GM18519 (cell line): ENCODE measurements at regions not wholly inside any gene's neighbourhood (a gene's known extent, or its start where the extent isn't known, plus 50 kb on each side); places are given as distances from the start of the nearest gene placed in this dataset.

Source experiments
- ATAC-seq: cut with Tn5 transposase; IDR thresholded peaks from one replicate; pipeline ENCODE4 v1.9.1; 2021; ENCODE audit warnings: mild to moderate bottlenecking, moderate library complexity; ENCODE audit not compliant: unreplicated experiment, low FRiP score

DNA sequence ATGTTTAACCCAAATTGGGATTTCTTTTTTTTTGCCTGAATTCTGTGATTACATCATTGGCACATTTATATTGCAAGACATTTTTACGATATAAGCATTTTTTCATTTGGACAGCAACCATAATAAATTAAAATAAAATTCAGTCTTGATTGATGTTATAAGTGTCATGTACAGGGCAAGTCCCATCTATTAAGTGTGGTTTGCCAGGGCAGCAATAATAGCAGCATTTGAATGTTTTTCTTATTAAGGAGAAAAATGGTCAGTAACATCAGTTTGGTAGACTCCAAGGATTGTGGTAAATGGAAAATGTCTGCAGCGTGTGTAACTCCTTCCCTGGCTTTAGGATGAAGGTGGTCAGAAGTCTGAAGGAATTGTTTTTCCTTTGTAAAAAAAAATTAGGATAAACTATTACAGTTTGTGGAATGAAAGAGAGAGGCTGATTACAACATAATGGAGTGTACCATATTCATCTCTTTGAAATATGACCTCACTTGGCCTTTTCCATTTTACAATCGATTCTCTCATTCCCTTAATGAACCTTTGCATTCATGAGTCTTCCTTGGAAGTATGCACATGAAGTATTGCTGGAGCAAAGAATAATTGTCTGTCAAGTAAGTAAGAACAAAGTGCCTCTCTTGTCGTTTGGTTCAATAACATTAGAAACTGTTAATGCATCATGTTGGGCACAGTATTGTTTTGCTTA lies 405.4 kb upstream of the THRB start:
- ATAC-seq = no peak

DNA sequence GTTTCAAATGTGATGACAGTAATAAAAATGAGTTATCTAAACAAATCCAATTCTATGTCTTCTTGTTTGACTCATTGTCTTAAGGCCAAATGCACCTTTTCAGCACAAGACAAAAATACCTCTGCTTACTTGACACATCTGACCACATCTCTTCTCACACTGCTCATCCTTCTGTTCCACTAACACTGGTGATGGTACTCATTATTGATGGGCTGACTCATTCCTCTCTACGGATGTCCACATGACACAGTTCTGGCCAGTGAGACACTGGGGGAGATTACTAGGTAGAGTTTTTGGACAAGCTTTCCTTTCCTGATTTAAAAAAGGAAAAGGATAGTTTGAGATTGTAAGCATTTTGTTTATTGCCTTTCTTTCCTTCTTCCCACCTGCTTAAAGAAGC lies 410.6 kb upstream of the THRB start:
- ATAC-seq = no peak

GRCh38 chr3:24907106-24907505 lies 412.5 kb upstream of the THRB start:
- ATAC-seq = no peak

DNA sequence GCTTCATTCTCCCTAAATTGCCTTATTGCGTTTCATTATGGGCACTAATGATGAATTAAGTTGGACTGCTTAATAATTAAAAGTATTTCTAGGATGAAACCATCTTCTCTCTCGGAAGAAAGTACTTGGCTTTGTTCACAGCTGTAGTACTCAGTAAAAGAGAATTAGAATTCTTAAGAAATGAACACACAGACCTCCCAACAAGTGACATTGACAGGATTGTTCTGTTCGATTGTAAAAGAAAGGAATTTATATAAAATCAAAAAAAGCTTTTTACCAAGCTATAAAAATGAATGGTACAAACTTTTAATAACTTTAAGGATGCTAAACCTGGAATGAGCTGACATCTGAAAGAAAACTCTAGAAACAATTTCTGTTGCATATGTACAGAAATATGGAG lies 416.4 kb upstream of the THRB start:
- no peak for ATAC-seq

DNA sequence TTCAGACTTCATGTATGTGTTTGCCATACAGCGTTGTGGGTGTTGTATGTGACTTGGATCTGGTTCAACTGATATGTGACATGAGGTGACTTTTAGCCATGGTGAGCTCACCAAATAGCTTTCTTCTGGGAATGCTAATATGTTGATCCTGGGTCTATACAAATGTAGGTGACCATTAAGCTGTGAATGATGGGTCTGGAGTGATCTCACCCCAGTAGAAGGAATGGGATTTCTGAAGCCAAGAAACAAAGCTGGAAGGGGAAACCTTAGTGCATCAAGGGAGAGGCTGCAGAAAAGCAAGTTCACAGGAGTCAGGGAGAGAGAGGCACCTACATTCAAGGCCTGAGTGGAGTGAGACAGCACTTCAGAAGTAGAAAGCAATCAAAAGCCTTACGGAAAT lies 421.0 kb upstream of the THRB start:
- no peak for ATAC-seq

DNA sequence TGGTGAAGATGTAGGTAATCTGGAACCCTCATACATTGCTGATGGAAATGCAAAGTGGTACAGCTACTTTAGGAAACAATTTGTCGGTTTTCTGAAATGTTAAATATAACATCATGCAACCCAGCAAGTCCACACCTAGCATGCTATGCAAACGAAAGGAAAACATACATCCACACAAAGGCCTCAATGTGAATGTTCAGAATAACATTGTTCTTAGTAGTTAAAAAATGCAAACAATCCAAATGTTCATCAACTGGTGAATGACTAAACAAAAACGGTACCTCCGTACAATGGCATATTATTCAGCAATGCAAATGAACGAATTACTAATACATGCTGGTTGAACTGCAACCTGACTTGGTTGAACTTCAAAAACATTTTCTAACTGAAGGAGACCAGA lies 423.3 kb upstream of the THRB start:
- ATAC-seq = no peak

DNA sequence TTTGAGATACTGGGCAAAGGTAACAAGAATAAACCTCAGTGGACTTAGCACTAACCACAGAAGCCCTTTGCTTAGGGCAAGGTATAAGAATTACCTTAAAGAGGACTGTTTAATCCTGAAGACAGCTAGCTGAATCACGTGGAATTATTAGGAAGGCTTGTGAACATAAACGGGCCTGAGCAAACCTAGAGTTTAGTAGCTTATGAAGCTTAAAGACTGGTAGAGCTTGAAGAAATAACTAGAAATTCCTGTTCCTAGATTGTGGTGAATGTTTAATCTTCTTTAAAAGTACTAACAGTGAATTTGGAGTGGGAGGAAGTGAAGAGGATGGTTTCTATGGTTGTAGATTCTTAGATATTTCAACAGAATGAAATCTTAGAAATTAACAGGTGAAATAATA lies 428.9 kb upstream of the THRB start:
- no peak for ATAC-seq

- no peak for ATAC-seq
Measured at GRCh38 chr3:24929521-24929920, 434.9 kb upstream of the THRB start.

GRCh38 chr3:24933401-24933800 lies 438.8 kb upstream of the THRB start:
- ATAC-seq = no peak

- no peak for ATAC-seq
Measured at GRCh38 chr3:24936574-24936973, 441.9 kb upstream of the THRB start.

DNA sequence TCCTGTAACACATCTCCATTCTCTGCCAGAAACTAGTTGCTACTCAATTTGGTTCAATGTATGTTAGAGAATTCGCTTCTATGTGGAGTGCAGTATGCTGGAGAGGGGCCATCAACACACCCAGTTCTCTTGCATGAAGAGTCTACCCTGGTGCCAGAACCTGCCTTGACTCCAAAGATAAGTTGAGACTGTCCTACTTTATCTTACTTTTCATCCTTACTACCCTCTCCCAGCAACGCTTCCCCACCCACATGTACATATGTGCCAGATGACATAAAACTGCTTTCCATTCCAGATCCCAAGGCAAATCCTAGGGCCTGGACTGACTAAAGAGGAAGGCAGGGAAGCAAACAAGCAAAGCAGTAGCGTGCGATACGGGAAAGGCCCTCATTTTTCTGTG lies 442.6 kb upstream of the THRB start:
- ATAC-seq = no peak

DNA sequence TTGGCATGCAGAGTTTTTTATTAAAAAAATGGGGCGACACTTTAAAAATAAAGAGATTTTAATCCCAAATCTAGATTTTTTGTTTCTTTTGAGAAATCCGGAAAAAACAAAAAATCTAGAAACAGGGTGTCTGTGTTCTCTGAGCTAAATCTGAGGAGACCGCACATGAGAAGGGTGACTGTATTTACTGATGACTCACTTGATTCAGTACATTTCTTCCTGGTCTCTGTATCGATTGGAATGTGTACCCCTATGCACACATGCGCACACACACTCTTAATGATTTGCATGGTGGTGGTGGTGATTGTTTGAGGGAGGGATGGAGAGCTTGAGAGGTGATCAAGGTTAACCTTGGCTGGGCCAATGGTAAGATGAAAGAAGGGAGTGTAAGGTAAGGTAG lies 443.1 kb upstream of the THRB start:
- ATAC-seq = no peak

- no peak for ATAC-seq
Measured at GRCh38 chr3:24943961-24944360, 449.3 kb upstream of the THRB start.

GRCh38 chr3:24944805-24945520 lies 450.3 kb upstream of the THRB start:
- no peak for ATAC-seq

- no peak for ATAC-seq
Measured at GRCh38 chr3:24945563-24945962, 450.9 kb upstream of the THRB start.

DNA sequence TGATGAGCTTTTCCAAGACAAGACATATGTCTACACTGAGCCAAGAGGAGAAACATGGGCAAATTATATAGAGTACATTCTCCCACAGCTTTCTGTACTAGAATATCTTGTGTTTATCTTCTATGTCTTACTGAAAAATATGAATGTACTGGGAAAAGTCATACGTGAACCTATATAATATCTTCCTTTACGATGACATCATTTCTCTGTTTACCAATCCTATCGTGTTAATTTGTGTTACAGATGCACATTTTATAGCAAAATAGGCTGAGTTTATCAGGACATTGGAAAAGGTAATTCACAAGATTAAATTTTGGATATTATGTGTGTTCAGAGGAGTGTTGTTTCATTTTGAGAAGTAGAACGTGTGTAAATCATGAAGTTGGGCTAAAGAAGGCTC lies 452.5 kb upstream of the THRB start:
- no peak for ATAC-seq

DNA sequence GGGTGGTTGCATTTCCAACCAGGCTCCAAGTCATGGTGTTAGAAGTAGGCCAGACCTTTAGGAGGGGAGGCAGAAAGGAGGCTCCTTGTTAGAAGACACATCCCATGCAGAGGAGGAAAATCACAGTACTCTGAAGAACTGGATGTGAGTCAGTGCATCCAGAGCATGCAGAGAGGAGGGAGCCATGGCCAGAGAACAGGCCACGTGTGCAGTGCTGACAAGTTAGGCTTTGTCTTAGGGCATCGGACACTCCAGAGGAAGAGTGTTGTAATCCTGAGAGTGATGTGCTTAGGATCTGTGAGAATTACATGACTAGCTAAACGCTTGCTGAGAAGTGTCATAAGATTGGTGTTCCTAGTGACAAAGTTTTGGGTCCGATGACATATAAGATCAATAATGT lies 456.5 kb upstream of the THRB start:
- no peak for ATAC-seq

DNA sequence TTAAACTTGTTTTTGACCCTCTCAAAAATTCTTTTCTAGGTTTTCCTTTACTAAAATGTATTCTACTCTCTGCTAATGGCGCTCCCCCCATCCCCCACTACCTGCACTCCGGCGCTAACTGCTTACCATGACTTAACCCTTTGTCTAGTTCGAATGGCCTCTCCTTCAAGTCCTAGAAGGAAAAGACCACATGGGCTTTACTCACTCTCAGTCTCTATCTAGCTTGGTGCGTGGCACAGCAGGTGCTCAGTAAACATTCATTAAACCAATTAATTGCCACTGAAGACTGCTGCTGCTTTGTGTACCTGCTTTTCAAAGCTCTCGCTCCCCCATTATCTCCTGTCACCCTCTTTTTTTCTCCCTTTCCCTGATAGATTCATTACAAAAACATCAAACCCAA lies 457.7 kb upstream of the THRB start:
- ATAC-seq = no peak

DNA sequence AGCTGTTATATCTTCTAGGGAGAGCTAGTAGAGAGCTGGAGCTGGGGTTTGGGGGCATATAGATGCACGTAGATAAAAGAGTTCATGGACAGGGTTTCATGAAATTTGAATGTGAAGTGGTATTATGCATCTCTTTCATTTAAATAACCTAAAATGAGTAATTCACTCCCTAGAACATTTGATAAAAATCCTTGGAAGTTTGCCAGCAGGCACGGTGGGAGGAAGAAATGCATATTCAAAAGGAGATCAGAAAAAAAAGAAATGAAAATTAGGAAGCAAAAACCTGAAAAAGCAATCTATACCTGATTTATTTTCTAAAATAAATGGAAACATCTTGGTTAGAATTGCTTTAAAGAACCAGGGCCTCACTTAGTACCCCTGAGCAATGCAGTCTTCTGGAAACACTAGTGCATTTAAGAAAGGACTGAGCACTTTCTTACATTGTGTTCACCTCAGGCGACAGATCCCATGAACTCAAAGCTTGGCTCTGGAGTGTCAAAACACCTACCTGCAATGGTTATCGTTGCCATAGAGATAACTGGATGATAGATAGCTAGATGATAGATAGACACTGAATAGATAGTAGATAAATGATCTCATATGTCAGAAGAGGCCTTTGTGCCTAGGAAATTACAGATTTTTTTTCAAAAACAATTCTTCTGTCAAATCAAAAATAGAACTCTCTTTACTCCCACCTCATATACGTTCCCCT lies 458.6 kb upstream of the THRB start:
- ATAC-seq = no peak

DNA sequence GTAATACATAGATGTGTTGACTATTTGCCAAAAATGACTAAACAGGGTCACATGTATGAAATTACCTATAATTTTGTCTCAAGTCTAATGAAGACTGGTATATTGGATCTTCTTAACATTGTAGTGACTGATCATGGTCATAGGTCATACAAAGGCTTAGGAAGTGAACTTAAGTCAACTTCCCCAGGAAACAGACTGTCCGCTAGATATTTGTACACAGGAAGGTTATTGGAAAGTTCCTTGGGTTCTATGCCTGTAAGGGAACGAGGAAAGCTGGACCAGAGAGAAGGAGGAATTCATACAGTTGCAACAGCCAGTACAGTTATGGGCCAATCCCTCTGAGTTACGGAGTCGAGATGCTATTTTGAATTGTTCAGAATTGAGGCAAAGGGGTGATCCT lies 462.0 kb upstream of the THRB start:
- ATAC-seq = no peak

DNA sequence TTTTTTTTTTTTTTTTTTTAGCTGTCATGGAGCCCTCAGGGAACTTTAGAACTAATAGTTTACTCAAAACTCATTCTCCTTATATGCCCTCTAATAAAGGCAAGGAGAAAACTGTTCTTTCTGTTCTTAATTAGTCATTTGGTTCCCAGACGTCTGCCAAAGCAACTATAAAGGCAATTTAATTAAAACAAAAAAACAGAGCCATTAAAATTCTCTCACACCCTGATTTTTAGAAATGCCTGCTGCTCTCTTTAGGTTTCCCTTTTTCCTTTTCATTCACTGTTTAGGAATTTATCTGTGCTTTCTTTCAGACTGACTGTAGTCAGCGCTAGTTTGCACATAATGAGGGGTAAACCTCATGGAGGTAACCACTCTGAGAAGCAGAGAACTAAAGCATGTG lies 463.6 kb upstream of the THRB start:
- ATAC-seq = no peak

DNA sequence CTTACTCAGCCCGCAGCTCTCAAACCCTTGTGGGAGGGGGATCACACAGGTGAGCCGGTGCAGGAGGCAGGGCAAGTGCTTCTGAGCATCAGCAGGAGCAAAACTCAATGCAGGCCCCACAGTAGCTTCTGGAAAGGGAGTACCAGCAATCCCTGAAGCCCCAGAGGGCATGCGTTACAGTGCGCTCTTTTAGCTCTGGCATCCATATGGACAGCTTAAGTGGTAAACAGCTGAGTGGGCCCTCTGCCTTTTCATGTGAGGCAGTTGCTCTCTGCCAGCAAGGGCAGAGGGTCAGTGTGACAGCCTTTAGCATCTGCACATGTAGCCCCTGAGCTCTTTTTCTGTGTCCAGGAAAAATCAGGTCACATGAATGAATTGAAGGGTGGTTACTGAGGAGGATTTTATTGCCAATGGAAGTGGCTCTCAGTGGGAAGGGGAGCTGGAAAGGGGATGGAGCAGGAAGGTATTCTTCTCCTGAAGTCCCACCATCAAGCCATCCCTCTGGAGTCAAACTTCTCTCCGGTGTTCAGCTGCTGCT lies 464.3 kb upstream of the THRB start:
- ATAC-seq = no peak
